Upper lobe of left lung (tissue), 4 donors: ENCODE measurements at regions not wholly inside any gene's neighbourhood (a gene's known extent, or its start where the extent isn't known, plus 50 kb on each side); places are given as distances from the start of the nearest gene placed in this dataset.

Experiments used
- EP300 ChIP-seq, 4 donors: sonication (generic); formaldehyde crosslinking; IDR thresholded peaks; one replicate each; pipeline ENCODE4 v1.5.1; 2017; ENCODE audit warnings: antibody characterized with exemption in 4 of 4, control low read depth in 2 of 4
- POLR2AphosphoS5 ChIP-seq, 2 donors: sonication (generic); formaldehyde crosslinking; IDR thresholded peaks; one replicate each; pipeline ENCODE4 v1.5.1; 2017; ENCODE audit warnings: antibody characterized with exemption in 2 of 2
- TF ChIP-seq, protein P1 (sequence below), 6 experiments: fragments of 450-650 bp in 4 of 6; fragments of 200-600 bp in 2 of 6; sonication (generic) in 2 of 6; IDR thresholded peaks; one replicate each; pipeline ENCODE4 v1.5.1; 2016 to 2019; ENCODE audit warnings: antibody characterized with exemption in 6 of 6

DNA sequence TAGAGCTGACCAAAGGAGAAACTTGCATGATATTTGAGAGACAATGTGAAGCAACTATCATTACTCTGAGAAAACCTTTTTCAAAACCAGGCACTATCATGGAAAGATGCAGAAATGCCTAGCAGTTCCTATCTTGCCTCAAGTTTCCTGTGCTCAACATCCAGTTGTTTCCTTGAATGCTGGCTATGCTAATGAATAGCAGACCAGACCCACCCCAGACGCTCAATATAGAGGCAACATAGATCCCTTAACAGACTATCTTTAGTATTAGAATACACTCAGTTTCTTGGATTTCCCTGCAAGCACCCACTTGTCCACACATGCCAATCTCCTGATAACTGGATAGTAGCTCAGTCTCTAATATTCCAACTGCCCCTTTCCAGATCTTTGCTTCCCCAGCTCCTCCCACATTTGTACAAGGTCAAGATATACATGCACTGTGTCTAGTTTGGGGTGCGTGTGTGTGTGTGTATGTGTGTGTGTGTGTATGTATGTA lies 93.3 kb upstream of the PCSK5 start:
- TF ChIP-seq, protein P1, sequence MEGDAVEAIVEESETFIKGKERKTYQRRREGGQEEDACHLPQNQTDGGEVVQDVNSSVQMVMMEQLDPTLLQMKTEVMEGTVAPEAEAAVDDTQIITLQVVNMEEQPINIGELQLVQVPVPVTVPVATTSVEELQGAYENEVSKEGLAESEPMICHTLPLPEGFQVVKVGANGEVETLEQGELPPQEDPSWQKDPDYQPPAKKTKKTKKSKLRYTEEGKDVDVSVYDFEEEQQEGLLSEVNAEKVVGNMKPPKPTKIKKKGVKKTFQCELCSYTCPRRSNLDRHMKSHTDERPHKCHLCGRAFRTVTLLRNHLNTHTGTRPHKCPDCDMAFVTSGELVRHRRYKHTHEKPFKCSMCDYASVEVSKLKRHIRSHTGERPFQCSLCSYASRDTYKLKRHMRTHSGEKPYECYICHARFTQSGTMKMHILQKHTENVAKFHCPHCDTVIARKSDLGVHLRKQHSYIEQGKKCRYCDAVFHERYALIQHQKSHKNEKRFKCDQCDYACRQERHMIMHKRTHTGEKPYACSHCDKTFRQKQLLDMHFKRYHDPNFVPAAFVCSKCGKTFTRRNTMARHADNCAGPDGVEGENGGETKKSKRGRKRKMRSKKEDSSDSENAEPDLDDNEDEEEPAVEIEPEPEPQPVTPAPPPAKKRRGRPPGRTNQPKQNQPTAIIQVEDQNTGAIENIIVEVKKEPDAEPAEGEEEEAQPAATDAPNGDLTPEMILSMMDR (IDR thresholded peaks at IDR 0.05), result no peak
- no peak for TF ChIP-seq POLR2AphosphoS5 (IDR thresholded peaks at IDR 0.05)
- no peak for TF ChIP-seq EP300 (IDR thresholded peaks at IDR 0.05)
